ENCODE measurements at regions not wholly inside any gene's neighbourhood (a gene's known extent, or its start where the extent isn't known, plus 50 kb on each side); places are given as distances from the start of the nearest gene placed in this dataset.

- H3K9me3 ChIP-seq = no peaks in the 10 kb centered on the region
Observed at GRCh38 chr5:42360616-42361314, 62.5 kb upstream of the GHR start.

GRCh38 chr5:42361315-42361688 lies 61.9 kb upstream of the GHR start:
- no peaks in the 10 kb centered on the region for H3K36me3 ChIP-seq
- no peaks in the 10 kb centered on the region for H3K4me1 ChIP-seq (replicated peaks)
- H3K9me3 ChIP-seq = no peaks in the 10 kb centered on the region
- TF ChIP-seq POLR2A (IDR thresholded peaks at IDR 0.05) (no peak), POLR2AphosphoS5 (IDR thresholded peaks at IDR 0.05) (no peak)
- TF ChIP-seq, protein P1, sequence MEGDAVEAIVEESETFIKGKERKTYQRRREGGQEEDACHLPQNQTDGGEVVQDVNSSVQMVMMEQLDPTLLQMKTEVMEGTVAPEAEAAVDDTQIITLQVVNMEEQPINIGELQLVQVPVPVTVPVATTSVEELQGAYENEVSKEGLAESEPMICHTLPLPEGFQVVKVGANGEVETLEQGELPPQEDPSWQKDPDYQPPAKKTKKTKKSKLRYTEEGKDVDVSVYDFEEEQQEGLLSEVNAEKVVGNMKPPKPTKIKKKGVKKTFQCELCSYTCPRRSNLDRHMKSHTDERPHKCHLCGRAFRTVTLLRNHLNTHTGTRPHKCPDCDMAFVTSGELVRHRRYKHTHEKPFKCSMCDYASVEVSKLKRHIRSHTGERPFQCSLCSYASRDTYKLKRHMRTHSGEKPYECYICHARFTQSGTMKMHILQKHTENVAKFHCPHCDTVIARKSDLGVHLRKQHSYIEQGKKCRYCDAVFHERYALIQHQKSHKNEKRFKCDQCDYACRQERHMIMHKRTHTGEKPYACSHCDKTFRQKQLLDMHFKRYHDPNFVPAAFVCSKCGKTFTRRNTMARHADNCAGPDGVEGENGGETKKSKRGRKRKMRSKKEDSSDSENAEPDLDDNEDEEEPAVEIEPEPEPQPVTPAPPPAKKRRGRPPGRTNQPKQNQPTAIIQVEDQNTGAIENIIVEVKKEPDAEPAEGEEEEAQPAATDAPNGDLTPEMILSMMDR (IDR thresholded peaks at IDR 0.05) = no peak
- H3K27ac ChIP-seq = no peak overlapping the region
- H3K4me3 ChIP-seq = no peak overlapping the region
- WGBS = 51% methylated on average over 3 of the region's 3 CpGs
- intact Hi-C loops (cut with DNase I) = no loop called here
- H3K27me3 ChIP-seq (replicated peaks; ENCODE audit: insufficient read depth) = no peaks in the 10 kb centered on the region
- no peak for DNase-seq (ENCODE audit: low spot score)

More at GRCh38 chr5:42360616-42361314, 62.5 kb upstream of the GHR start:
- Histone ChIP-seq H3K4me3 (no peak overlapping the region), H3K4me1 (replicated peaks) (no peaks in the 10 kb centered on the region), H3K27me3 (replicated peaks; ENCODE audit: insufficient read depth) (no peaks in the 10 kb centered on the region), H3K27ac (no peak overlapping the region), H3K36me3 (no peaks in the 10 kb centered on the region)
- intact Hi-C loops (cut with DNase I) = no loop called here
- DNase-seq (ENCODE audit: low spot score) = no peak
- TF ChIP-seq POLR2AphosphoS5 (IDR thresholded peaks at IDR 0.05) (no peak), POLR2A (IDR thresholded peaks at IDR 0.05) (no peak)
- TF ChIP-seq, protein P1 (IDR thresholded peaks at IDR 0.05) = no peak
- WGBS = 26% methylated on average over 3 of the region's 3 CpGs

GRCh38 chr5:42366051-42366450 lies 57.2 kb upstream of the GHR start:
- DNase-seq (ENCODE audit: low spot score) = no peak
- 55% methylated on average over 2 of the region's 2 CpGs for WGBS

More at GRCh38 chr5:42366051-42366450, 57.2 kb upstream of the GHR start:
- H3K27me3 ChIP-seq (replicated peaks; ENCODE audit: insufficient read depth) = no peaks in the 10 kb centered on the region
- intact Hi-C loops (cut with DNase I) = no loop called here
- H3K27ac ChIP-seq = no peak overlapping the region
- no peaks in the 10 kb centered on the region for H3K4me1 ChIP-seq (replicated peaks)
- no peaks in the 10 kb centered on the region for H3K36me3 ChIP-seq
- no peaks in the 10 kb centered on the region for H3K9me3 ChIP-seq
- TF ChIP-seq POLR2A (IDR thresholded peaks at IDR 0.05) (no peak), POLR2AphosphoS5 (IDR thresholded peaks at IDR 0.05) (no peak)
- TF ChIP-seq, protein P1 (IDR thresholded peaks at IDR 0.05) = no peak
- H3K4me3 ChIP-seq = no peak overlapping the region
